ENCODE measurements at regions not wholly inside any gene's neighbourhood (a gene's known extent, or its start where the extent isn't known, plus 50 kb on each side); places are given as distances from the start of the nearest gene placed in this dataset.
"Not testable (repeated sequence)": the region's sequence is repeated elsewhere in the genome, so short reads cannot be mapped to it uniquely, and the experiment has no call there.

GRCh38 chr13:40341096-40341471 is 325.4 kb downstream of the FOXO1 start:
- DNase-seq (ENCODE audit: low spot score): peak; percentile 29

DNA sequence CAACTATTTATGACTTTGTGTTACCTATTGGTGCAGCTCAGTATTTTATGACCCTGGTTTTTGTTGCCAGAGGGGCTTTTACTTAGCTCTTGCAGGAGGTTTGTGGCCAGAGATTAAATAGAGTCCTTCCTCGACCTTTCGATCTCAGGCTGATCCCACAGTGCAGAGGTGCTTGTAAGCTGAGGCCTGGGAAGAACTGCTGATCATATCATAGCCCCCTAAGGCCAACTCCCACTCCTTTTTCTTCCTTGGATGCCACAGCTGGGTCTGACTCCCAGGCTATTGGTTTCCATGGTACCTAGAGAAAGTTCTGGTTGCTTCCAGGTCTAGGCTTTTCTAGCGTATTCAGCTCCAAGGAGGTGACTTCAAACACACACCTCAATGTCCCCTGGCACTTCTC is 324.9 kb downstream of the FOXO1 start:
- no peak for DNase-seq (ENCODE audit: low spot score)

- DNase-seq (ENCODE audit: low spot score): no peak
These were observed 324.0 kb downstream of the FOXO1 start for GRCh38 chr13:40342461-40342860.

DNA sequence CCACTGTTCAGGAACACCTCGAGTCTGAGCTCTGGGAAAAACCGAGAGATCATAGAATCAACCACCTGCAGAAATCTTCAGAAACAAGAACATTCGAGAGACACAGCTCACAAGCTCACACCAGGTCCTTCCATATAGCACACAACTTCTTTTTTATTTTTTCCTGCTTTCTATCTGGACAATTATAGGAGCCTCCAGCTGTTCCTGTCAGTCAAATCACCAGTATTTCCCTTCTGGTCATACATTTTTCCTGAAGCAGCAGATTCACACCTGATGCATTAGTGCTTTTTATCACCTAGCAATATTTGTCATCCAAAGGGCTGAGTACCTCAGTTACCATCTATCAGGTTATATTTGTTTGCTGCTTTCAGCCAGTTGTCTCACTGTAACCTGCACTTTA is 323.5 kb downstream of the FOXO1 start:
- DNase-seq (ENCODE audit: low spot score): no peak

DNA sequence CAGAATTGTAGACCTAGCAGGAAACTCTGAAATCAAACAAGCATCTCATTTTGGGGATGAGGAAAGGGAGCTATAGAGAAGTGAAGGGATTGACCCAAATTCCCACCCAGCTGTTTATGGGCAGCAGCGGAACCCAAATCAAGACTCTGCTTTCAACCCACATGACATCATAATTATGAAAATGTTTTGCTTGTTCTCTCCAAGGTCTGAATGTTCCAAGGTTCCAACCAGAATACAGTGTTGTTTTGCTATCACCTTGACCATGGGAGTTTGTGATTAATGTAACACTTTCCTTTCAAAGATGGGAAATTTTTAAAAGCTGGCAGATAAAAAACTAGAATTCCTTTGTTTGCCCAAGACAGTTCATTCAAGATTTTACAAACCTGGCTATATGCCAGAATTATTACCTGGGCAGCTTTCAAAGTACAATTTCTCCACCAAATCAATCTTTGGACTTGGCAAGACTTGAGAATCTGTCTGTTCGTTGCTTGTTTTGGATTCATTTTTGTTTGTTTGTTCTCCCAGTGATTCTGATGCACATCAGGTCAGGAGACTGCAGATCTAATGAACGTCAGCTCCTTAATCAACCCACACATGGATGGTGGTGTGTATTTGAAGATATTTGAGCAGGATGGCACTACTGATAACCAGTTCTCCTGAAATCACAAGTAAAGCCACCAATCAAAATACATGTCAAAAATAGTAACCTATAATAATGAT is 322.7 kb downstream of the FOXO1 start:
- DNase-seq (ENCODE audit: low spot score): no peak

GRCh38 chr13:40344270-40345148 is 321.9 kb downstream of the FOXO1 start:
- no peak for DNase-seq (ENCODE audit: low spot score)

GRCh38 chr13:40345149-40345514 is 321.3 kb downstream of the FOXO1 start:
- DNase-seq (ENCODE audit: low spot score): no peak

GRCh38 chr13:40345654-40346372 is 320.6 kb downstream of the FOXO1 start:
- no peak for DNase-seq (ENCODE audit: low spot score)

DNA sequence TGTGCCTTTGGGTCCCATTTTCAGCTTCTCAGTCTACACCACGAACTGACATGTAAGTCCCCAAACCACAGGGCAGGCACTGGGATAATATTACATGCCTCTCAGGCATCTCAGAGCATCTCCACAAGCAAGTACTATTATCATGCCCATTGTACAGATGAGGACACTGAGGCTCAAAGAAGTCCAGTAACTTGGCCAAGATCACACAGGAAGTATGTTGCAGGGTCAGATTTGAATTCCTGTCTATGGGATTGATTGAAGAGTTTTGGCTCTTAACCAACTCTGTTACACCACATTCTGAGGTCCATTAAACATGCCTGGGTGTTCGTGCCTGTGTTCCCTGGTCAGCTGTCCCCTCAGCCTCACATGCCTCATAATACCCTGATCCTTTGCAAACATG is 319.8 kb downstream of the FOXO1 start:
- no peak for DNase-seq (ENCODE audit: low spot score)

GRCh38 chr13:40348096-40348679 is 318.3 kb downstream of the FOXO1 start:
- no peak for DNase-seq (ENCODE audit: low spot score)

GRCh38 chr13:40350283-40350992 is 316.0 kb downstream of the FOXO1 start:
- no peak for DNase-seq (ENCODE audit: low spot score)

DNA sequence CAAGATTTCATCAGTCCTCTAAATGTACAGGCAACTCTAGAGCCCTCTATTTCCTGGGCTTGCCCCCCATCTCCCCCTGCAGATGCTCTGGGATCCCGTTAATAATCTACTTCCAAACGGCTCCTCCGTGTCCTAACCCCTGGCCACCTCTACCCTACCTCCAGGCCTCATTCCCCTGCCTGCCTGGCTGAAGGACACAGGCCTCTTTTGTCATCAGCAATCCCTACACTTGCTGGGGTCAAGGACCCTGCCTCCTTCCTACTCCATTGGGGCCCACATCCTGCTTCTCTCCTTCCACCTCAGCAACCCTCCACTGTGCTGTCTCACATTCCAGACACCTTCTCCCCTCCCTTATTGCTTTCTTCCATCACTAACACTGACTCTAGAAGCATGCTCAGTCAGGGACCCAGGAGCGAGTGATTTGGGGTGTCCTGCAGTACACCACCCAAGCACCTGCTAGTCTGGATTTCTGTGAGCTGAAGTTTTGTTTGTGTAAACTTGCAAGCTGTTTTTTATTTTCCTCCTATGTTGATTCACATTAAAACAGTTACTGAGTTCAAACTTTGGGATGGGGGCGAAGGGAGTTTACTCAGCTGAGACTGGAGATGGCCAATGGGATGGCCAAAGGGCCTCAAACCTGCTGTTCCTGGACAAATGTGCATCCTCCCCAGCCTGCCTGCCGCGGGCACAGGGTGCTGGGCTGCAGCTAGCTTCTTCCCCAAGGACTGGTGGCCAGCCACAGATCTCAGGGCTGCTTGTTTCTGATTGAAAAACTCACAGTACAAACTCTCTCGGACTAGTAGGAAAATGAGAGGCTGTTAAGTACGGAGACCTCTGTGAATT is 314.7 kb downstream of the FOXO1 start:
- no peak for DNase-seq (ENCODE audit: low spot score)

GRCh38 chr13:40352380-40352778 is 314.1 kb downstream of the FOXO1 start:
- no peak for DNase-seq (ENCODE audit: low spot score)

DNA sequence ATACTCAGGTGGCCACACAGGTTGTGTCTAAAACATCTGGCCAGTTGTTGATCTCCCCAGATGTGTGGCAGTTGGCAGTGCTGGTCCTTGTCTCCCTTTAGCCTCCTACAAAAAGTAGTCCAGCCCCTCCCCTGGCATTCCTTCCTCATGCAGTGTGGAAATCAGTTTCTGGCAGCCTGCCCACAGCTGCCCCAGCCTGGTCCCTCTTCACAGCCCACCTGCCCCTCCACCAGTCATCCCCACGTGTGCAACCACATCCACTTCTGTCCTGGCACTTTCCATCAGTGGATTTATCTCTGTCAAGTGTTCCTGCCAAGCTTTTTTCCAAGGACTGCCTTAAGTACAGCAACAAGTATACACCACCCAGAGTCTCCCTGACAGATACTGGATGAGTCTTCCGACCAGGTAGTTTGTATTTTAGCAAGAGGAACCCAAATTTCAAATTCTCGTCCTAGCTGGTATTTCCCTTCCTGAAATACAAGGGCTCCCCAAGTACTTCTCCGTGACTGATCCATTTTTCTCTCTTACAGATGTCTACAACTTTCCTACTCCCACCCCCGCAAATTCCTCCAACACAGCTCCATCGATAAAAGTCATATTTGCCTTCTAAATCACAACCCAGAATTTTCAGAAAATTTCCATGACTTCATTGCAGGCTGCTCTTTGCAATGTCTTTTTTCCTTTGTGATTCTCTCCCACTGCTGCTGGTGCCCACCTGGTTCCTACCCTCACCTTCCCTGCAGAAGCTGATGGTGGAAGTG is 313.5 kb downstream of the FOXO1 start:
- DNase-seq (ENCODE audit: low spot score): no peak

- no peak for DNase-seq (ENCODE audit: low spot score)
These were observed 311.2 kb downstream of the FOXO1 start for GRCh38 chr13:40355126-40355724.

DNA sequence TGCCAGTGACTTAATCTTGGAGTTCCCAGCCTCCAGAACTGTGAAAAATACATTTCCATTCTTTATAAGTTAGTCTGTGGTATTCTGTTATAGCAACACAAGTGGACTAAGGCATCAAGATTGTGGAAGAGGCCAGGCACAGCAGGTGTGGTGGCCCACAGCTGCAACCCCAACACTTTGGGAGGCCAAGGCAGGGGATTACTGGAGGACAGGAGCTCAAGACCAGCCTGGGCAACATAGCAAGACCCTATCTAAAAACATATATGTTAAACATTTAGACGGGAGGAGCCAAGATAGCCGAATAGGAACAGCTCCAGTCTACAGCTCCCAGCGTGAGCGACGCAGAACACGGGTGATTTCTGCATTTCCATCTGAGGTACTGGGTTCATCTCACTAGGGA is 310.4 kb downstream of the FOXO1 start:
- no peak for DNase-seq (ENCODE audit: low spot score)

- DNase-seq (ENCODE audit: low spot score): not testable (repeated sequence)
These were observed 310.0 kb downstream of the FOXO1 start for GRCh38 chr13:40356458-40356857.

DNA sequence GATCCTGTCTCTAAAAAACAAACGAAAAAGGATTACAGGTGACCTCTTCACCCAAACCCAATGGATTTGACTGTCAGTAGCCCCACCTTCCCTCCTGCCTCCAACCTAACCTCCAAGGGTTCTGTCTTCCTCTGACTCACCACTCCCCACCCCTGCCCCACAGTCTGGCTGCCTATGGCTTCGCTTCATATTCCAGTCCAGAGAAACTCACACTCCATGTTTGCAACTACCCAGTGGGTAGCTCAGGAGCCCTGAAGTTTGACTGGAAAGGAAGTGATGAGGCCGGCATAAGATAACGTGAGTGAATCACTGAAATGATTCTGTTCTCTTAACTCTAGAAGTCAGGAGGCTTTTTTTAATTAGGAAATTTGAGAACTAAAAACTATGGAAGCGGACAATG is 303.9 kb downstream of the FOXO1 start:
- no peak for DNase-seq (ENCODE audit: low spot score)

DNA sequence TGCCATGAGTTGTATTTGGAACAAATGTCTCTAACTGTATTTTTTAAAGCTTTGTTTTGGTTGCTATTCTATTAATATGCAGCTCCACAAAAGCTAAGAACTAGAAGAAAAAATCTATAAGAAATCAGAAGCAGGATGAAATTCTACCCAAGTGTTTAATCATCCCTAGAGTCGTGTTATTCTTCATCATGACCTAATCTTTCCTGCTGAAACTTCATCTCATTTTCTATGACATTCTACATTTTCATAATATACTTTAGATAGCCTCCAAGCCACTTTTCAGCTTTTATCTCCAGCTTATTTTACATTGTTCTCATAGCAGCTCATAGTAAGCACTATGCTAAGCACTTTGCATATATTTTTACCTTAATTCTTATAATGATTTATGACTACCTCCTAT is 302.8 kb downstream of the FOXO1 start:
- DNase-seq (ENCODE audit: low spot score): no peak

- no peak for DNase-seq (ENCODE audit: low spot score)
These were observed 300.3 kb downstream of the FOXO1 start for GRCh38 chr13:40366119-40366518.

Measured in GM03348 (cell line).